ENCODE measurements at regions not wholly inside any gene's neighbourhood (a gene's known extent, or its start where the extent isn't known, plus 50 kb on each side); places are given as distances from the start of the nearest gene placed in this dataset.
"Not testable (repeated sequence)": the region's sequence is repeated elsewhere in the genome, so short reads cannot be mapped to it uniquely, and the experiment has no call there.

GRCh38 chr3:116519823-116520222, 74.5 kb upstream of the LSAMP start:
- H3K9me3 ChIP-seq (ENCODE audit: control insufficient read depth, insufficient read depth, low read length); H3K4me3 ChIP-seq (ENCODE audit: low read length); H4K20me1 ChIP-seq (ENCODE audit: control insufficient read depth, insufficient read depth, low read depth, low read length); H3K9me2 ChIP-seq (replicated peaks; ENCODE audit: control insufficient read depth, low read length); H3K27me3 ChIP-seq (ENCODE audit: control insufficient read depth, low read length); H3K4me1 ChIP-seq (ENCODE audit: control insufficient read depth, low read length); H3K4me2 ChIP-seq (ENCODE audit: low read length); H3F3A ChIP-seq (ENCODE audit: control insufficient read depth, insufficient read depth); H3K36me3 ChIP-seq (ENCODE audit: control insufficient read depth, low read length); H3K27ac ChIP-seq (ENCODE audit: low read depth, low read length); H3K79me2 ChIP-seq (ENCODE audit: control insufficient read depth, low read length): not testable (repeated sequence)

GRCh38 chr3:116524453-116525210, 79.3 kb upstream of the LSAMP start:
- Histone ChIP-seq H3K9me3 (ENCODE audit: control insufficient read depth, insufficient read depth, low read length) (no peaks in the 10 kb centered on the region), H3K4me3 (ENCODE audit: low read length) (no peak overlapping the region), H3K9me2 (replicated peaks; ENCODE audit: control insufficient read depth, low read length) (no peaks in the 10 kb centered on the region), H3K79me2 (ENCODE audit: control insufficient read depth, low read length) (no peaks in the 10 kb centered on the region), H3K27ac (ENCODE audit: low read depth, low read length) (no peak overlapping the region), H3F3A (ENCODE audit: control insufficient read depth, insufficient read depth) (no peaks in the 10 kb centered on the region), H3K4me2 (ENCODE audit: low read length) (no peak overlapping the region), H3K4me1 (ENCODE audit: control insufficient read depth, low read length) (no peaks in the 10 kb centered on the region), H4K20me1 (ENCODE audit: control insufficient read depth, insufficient read depth, low read depth, low read length) (no peaks in the 10 kb centered on the region), H3K27me3 (ENCODE audit: control insufficient read depth, low read length) (no peaks in the 10 kb centered on the region), H3K36me3 (ENCODE audit: control insufficient read depth, low read length) (no peaks in the 10 kb centered on the region)
- TF ChIP-seq CTCF (IDR thresholded peaks at IDR 0.05; ENCODE audit: low read depth, low read length, poor library complexity, severe bottlenecking) (no peak), EZH2phosphoT487 (IDR thresholded peaks at IDR 0.05; ENCODE audit: borderline replicate concordance, low read length) (no peak)

GRCh38 chr3:116552246-116552645, 107.0 kb upstream of the LSAMP start:
- TF ChIP-seq EZH2phosphoT487 (IDR thresholded peaks at IDR 0.05; ENCODE audit: borderline replicate concordance, low read length) (no peak), CTCF (IDR thresholded peaks at IDR 0.05; ENCODE audit: low read depth, low read length, poor library complexity, severe bottlenecking) (no peak)
- Histone ChIP-seq H3K9me2 (replicated peaks; ENCODE audit: control insufficient read depth, low read length) (no peaks in the 10 kb centered on the region), H3K4me1 (ENCODE audit: control insufficient read depth, low read length) (no peaks in the 10 kb centered on the region), H3K27ac (ENCODE audit: low read depth, low read length) (no peak overlapping the region), H3K36me3 (ENCODE audit: control insufficient read depth, low read length) (no peaks in the 10 kb centered on the region), H3K9me3 (ENCODE audit: control insufficient read depth, insufficient read depth, low read length) (no peaks in the 10 kb centered on the region), H3K27me3 (ENCODE audit: control insufficient read depth, low read length) (no peaks in the 10 kb centered on the region), H3K4me2 (ENCODE audit: low read length) (no peak overlapping the region), H3F3A (ENCODE audit: control insufficient read depth, insufficient read depth) (no peaks in the 10 kb centered on the region), H3K4me3 (ENCODE audit: low read length) (no peak overlapping the region), H4K20me1 (ENCODE audit: control insufficient read depth, insufficient read depth, low read depth, low read length) (no peaks in the 10 kb centered on the region), H3K79me2 (ENCODE audit: control insufficient read depth, low read length) (no peaks in the 10 kb centered on the region)

- H3K4me3 ChIP-seq (ENCODE audit: low read length) = no peak overlapping the region
- no peaks in the 10 kb centered on the region for H3K36me3 ChIP-seq (ENCODE audit: control insufficient read depth, low read length)
- H3F3A ChIP-seq (ENCODE audit: control insufficient read depth, insufficient read depth) = no peaks in the 10 kb centered on the region
- TF ChIP-seq CTCF (IDR thresholded peaks at IDR 0.05; ENCODE audit: low read depth, low read length, poor library complexity, severe bottlenecking) = no peak
- no peak for TF ChIP-seq EZH2phosphoT487 (IDR thresholded peaks at IDR 0.05; ENCODE audit: borderline replicate concordance, low read length)
- no peak overlapping the region for H3K27ac ChIP-seq (ENCODE audit: low read depth, low read length)
- no peaks in the 10 kb centered on the region for H3K27me3 ChIP-seq (ENCODE audit: control insufficient read depth, low read length)
- no peak overlapping the region for H3K4me2 ChIP-seq (ENCODE audit: low read length)
- no peaks in the 10 kb centered on the region for H3K4me1 ChIP-seq (ENCODE audit: control insufficient read depth, low read length)
- H3K9me3 ChIP-seq (ENCODE audit: control insufficient read depth, insufficient read depth, low read length) = no peaks in the 10 kb centered on the region
- no peaks in the 10 kb centered on the region for H4K20me1 ChIP-seq (ENCODE audit: control insufficient read depth, insufficient read depth, low read depth, low read length)
- H3K9me2 ChIP-seq (replicated peaks; ENCODE audit: control insufficient read depth, low read length) = no peaks in the 10 kb centered on the region
- H3K79me2 ChIP-seq (ENCODE audit: control insufficient read depth, low read length) = no peaks in the 10 kb centered on the region
These were observed 108.1 kb upstream of the LSAMP start for GRCh38 chr3:116553355-116553754.

Data from DOHH2 (cell line).